ENCODE measurements at regions not wholly inside any gene's neighbourhood (a gene's known extent, or its start where the extent isn't known, plus 50 kb on each side); places are given as distances from the start of the nearest gene placed in this dataset.

GRCh38 chr16:8258523-8258922, 331.8 kb downstream of the TMEM114 start:
- Histone ChIP-seq H3K4me3 (no peak overlapping the region), H3K27me3 (no peaks in the 10 kb centered on the region), H3K9me3 (no peaks in the 10 kb centered on the region), H3K4me1 (no peaks in the 10 kb centered on the region), H3K27ac (no peak overlapping the region), H3K36me3 (no peaks in the 10 kb centered on the region)
- TF ChIP-seq CTCF (IDR thresholded peaks at IDR 0.05) (no peak), POLR2A (IDR thresholded peaks at IDR 0.05) (no peak)
- intact Hi-C loops (cut with DNase I; ENCODE audit: low total_unique reads), result no loop called here
- DNase-seq, result no peak

GRCh38 chr16:8257561-8257960, 332.8 kb downstream of the TMEM114 start:
- Histone ChIP-seq H3K27me3 (no peaks in the 10 kb centered on the region), H3K4me3 (no peak overlapping the region), H3K36me3 (no peaks in the 10 kb centered on the region), H3K9me3 (no peaks in the 10 kb centered on the region), H3K4me1 (no peaks in the 10 kb centered on the region), H3K27ac (no peak overlapping the region)
- intact Hi-C loops (cut with DNase I; ENCODE audit: low total_unique reads), result no loop called here
- TF ChIP-seq POLR2A (IDR thresholded peaks at IDR 0.05) (no peak), CTCF (IDR thresholded peaks at IDR 0.05) (no peak)
- DNase-seq, result no peak

- Histone ChIP-seq H3K27ac (no peak overlapping the region), H3K4me3 (no peak overlapping the region), H3K4me1 (no peaks in the 10 kb centered on the region), H3K27me3 (no peaks in the 10 kb centered on the region), H3K36me3 (no peaks in the 10 kb centered on the region), H3K9me3 (no peaks in the 10 kb centered on the region)
- intact Hi-C loops (cut with DNase I; ENCODE audit: low total_unique reads), result no loop called here
- no peak for DNase-seq
- TF ChIP-seq POLR2A (IDR thresholded peaks at IDR 0.05) (no peak), CTCF (IDR thresholded peaks at IDR 0.05) (no peak)
These were observed 335.9 kb downstream of the TMEM114 start for GRCh38 chr16:8254405-8254804.

- H3K4me1 ChIP-seq, result no peaks in the 10 kb centered on the region
- H3K27ac ChIP-seq, result no peak overlapping the region
- no peaks in the 10 kb centered on the region for H3K27me3 ChIP-seq
- no peak overlapping the region for H3K4me3 ChIP-seq
- H3K36me3 ChIP-seq, result no peaks in the 10 kb centered on the region
- intact Hi-C loops (cut with DNase I; ENCODE audit: low total_unique reads), result no loop called here
- no peak for DNase-seq
- no peak for TF ChIP-seq CTCF (IDR thresholded peaks at IDR 0.05)
- TF ChIP-seq POLR2A (IDR thresholded peaks at IDR 0.05), result no peak
- H3K9me3 ChIP-seq, result no peaks in the 10 kb centered on the region
These were observed 336.6 kb downstream of the TMEM114 start for GRCh38 chr16:8253718-8254117.

GRCh38 chr16:8251727-8252126, 338.6 kb downstream of the TMEM114 start:
- H3K4me1 ChIP-seq, result no peaks in the 10 kb centered on the region
- TF ChIP-seq POLR2A (IDR thresholded peaks at IDR 0.05) (no peak), CTCF (IDR thresholded peaks at IDR 0.05) (no peak)
- H3K36me3 ChIP-seq, result no peaks in the 10 kb centered on the region
- H3K27me3 ChIP-seq, result no peaks in the 10 kb centered on the region
- no peak overlapping the region for H3K27ac ChIP-seq
- H3K4me3 ChIP-seq, result no peak overlapping the region
- no peaks in the 10 kb centered on the region for H3K9me3 ChIP-seq
- DNase-seq, result no peak
- intact Hi-C loops (cut with DNase I; ENCODE audit: low total_unique reads), result no loop called here
